HCT116 (cell line): ENCODE measurements at regions not wholly inside any gene's neighbourhood (a gene's known extent, or its start where the extent isn't known, plus 50 kb on each side); places are given as distances from the start of the nearest gene placed in this dataset.

Experiments used
- ATAC-seq: fragments of 200-7000 bp; cut with Tn5 transposase; 2 replicates; pipeline ENCODE4 v1.9.1; 2020; ENCODE audit warnings: mild to moderate bottlenecking, moderate library complexity
- BruUV-seq: library from RNA; stranded (reverse); fragments of 400-500 nt; replicated peaks from 2 replicates; lab custom pipeline; 2021; lab: Mats Ljungman, UMichigan
- CTCF ChIA-PET: fragments of 300-600 bp; sonication (Branson Sonifier 250); formaldehyde crosslinking; loops from one replicate; lab custom pipeline; 2021; ENCODE audit warnings: antibody characterized with exemption; lab: Charles Lee
- POLR2A ChIA-PET: fragments of 300-600, 350-600 bp; sonication (Branson Sonifier 250); formaldehyde crosslinking; loops from one replicate; lab custom pipeline; 2021; ENCODE audit warnings: antibody characterized with exemption; lab: Charles Lee
- RAD21 ChIA-PET, 2 experiments: fragments of 300-600 bp; sonication (Branson Sonifier 250); formaldehyde crosslinking; loops; one replicate each; lab custom pipeline; 2023; ENCODE audit warnings: low total read pairs in 2 of 2; ENCODE audit not compliant: uncharacterized antibody in 2 of 2, unreplicated experiment in 2 of 2, low non-redundant PET in 1 of 2; lab: Charles Lee
- DNase-seq: peaks from one replicate; pipeline ENCODE4 v3.0.0-alpha.2; 2010; ENCODE audit warnings: low read depth, low spot score
- H2AFZ ChIP-seq: fragments of 200-600 bp; shearing (Covaris generic), sonication (generic); 2 replicates; pipeline ENCODE4 v1.6.1; 2017; ENCODE audit warnings: low read depth, mixed run types, mixed read lengths, antibody characterized with exemption, low read length; ENCODE audit not compliant: poor library complexity, severe bottlenecking
- H3K27ac ChIP-seq: 2 replicates; pipeline ENCODE4 v1.5.1; 2012; ENCODE audit warnings: low read depth, low read length
- H3K27me3 ChIP-seq: fragments of 200-600 bp; sonication (generic); 2 replicates; pipeline ENCODE4 v1.6.1; 2016; ENCODE audit warnings: mixed run types, low read length, mixed read lengths; ENCODE audit not compliant: insufficient read depth
- H3K36me3 ChIP-seq, 2 experiments: fragments of 200-500 bp in 1 of 2; fragments of 200-600 bp in 1 of 2; sonication (Bioruptor generic) in 1 of 2; sonication (generic) in 1 of 2; 2 replicates each; pipeline versions ENCODE4 v1.5.1 to v1.6.1; 2014 to 2016; ENCODE audit warnings: low read length in 2 of 2, inconsistent platforms in 1 of 2, mixed read lengths in 1 of 2, mixed run types in 1 of 2; ENCODE audit not compliant: insufficient read depth in 2 of 2, control insufficient read depth in 1 of 2
- H3K4me1 ChIP-seq, 2 experiments: fragments of 200-600 bp in 1 of 2; sonication (generic) in 1 of 2; 2 replicates each; pipeline versions ENCODE4 v1.5.1 to v1.6.1; 2012 to 2017; ENCODE audit warnings: low read length in 2 of 2, inconsistent platforms in 1 of 2, mild to moderate bottlenecking in 1 of 2, mixed read lengths in 1 of 2, mixed run types in 1 of 2, moderate library complexity in 1 of 2; ENCODE audit not compliant: insufficient read depth in 2 of 2, control insufficient read depth in 1 of 2
- H3K4me2 ChIP-seq: fragments of 200-600 bp; sonication (generic); 2 replicates; pipeline ENCODE4 v1.6.1; 2017; ENCODE audit warnings: mixed run types, low read length, mixed read lengths
- H3K4me3 ChIP-seq, 2 experiments: fragments of 200-600 bp in 1 of 2; sonication (generic) in 1 of 2; replicated peaks in 1 of 2; 2 replicates each; pipeline ENCODE4 v1.5.1; 2011 to 2016; ENCODE audit warnings: low read length in 2 of 2, control low read depth in 1 of 2, low read depth in 1 of 2, mild to moderate bottlenecking in 1 of 2, mixed read lengths in 1 of 2, mixed run types in 1 of 2
- H3K79me2 ChIP-seq: fragments of 200-600 bp; sonication (generic); 2 replicates; pipeline ENCODE4 v1.6.1; 2017; ENCODE audit warnings: mild to moderate bottlenecking, mixed run types, low read length, moderate library complexity, mixed read lengths; ENCODE audit not compliant: insufficient read depth
- H3K9ac ChIP-seq: fragments of 200-600 bp; sonication (generic); 2 replicates; pipeline ENCODE4 v1.6.1; 2016; ENCODE audit warnings: low read length, mixed read lengths
- H3K9me2 ChIP-seq: fragments of 200-600 bp; sonication (generic), shearing (Covaris generic); 2 replicates; pipeline ENCODE4 v1.6.1; 2017; ENCODE audit warnings: mixed run types, mild to moderate bottlenecking, moderate library complexity; ENCODE audit not compliant: insufficient read depth
- H3K9me3 ChIP-seq, 2 experiments: fragments of 200-500 bp in 1 of 2; fragments of 200-600 bp in 1 of 2; sonication (Bioruptor generic) in 1 of 2; sonication (generic) in 1 of 2; 2 replicates each; pipeline ENCODE4 v1.6.1; 2014 to 2017; ENCODE audit warnings: low read length in 2 of 2, mixed read lengths in 2 of 2, inconsistent platforms in 1 of 2, low read depth in 1 of 2, mild to moderate bottlenecking in 1 of 2, mixed run types in 1 of 2, moderate library complexity in 1 of 2; ENCODE audit not compliant: control insufficient read depth in 1 of 2, insufficient read depth in 1 of 2
- H4K20me1 ChIP-seq: fragments of 200-600 bp; sonication (generic), shearing (Covaris generic); 2 replicates; pipeline ENCODE4 v1.6.1; 2017; ENCODE audit warnings: mixed run types, mild to moderate bottlenecking, moderate library complexity; ENCODE audit not compliant: insufficient read depth
- ATF3 ChIP-seq: IDR thresholded peaks from 2 replicates; pipeline ENCODE4 v1.6.1; 2012
- CEBPB ChIP-seq: IDR thresholded peaks from 2 replicates; pipeline ENCODE4 v1.6.1; 2012; ENCODE audit warnings: low read depth
- EGR1 ChIP-seq: IDR thresholded peaks from 2 replicates; pipeline ENCODE4 v1.6.1; 2012; ENCODE audit warnings: low read depth
- ELF1 ChIP-seq: IDR thresholded peaks from 2 replicates; pipeline ENCODE4 v1.6.1; 2012; ENCODE audit warnings: low read depth, borderline replicate concordance
- EZH2 ChIP-seq: fragments of 200-600 bp; sonication (generic); IDR thresholded peaks from 2 replicates; pipeline ENCODE4 v1.6.1; 2017; ENCODE audit warnings: antibody characterized with exemption, mixed run types
- JUND ChIP-seq: IDR thresholded peaks from 2 replicates; pipeline ENCODE4 v1.6.1; 2012
- MAX ChIP-seq: IDR thresholded peaks from 2 replicates; pipeline ENCODE4 v1.6.1; 2012
- POLR2A ChIP-seq: IDR thresholded peaks from 2 replicates; pipeline ENCODE4 v1.7.0; 2011; ENCODE audit warnings: borderline replicate concordance; ENCODE audit not compliant: insufficient read depth, insufficient read length; ENCODE audit errors: extremely low read depth
- POLR2AphosphoS5 ChIP-seq: IDR thresholded peaks from 2 replicates; pipeline ENCODE4 v1.6.1; 2011; ENCODE audit warnings: mild to moderate bottlenecking, low read depth, low read length, moderate library complexity
- RAD21 ChIP-seq: IDR thresholded peaks from 2 replicates; pipeline ENCODE4 v1.6.1; 2012; ENCODE audit warnings: low read depth, mild to moderate bottlenecking
- SIN3A ChIP-seq: IDR thresholded peaks from 2 replicates; pipeline ENCODE4 v1.6.1; 2012; ENCODE audit warnings: low read depth
- SP1 ChIP-seq: IDR thresholded peaks from 2 replicates; pipeline ENCODE4 v1.6.1; 2012; ENCODE audit warnings: low read depth
- SRF ChIP-seq: IDR thresholded peaks from 2 replicates; pipeline ENCODE4 v1.6.1; 2012; ENCODE audit warnings: low read depth
- YY1 ChIP-seq: IDR thresholded peaks from 2 replicates; pipeline ENCODE4 v1.6.1; 2011; ENCODE audit warnings: low read length, low read depth, moderate library complexity, mild to moderate bottlenecking; ENCODE audit not compliant: insufficient replicate concordance; ENCODE audit errors: extremely low read depth
- ZBTB33 ChIP-seq: IDR thresholded peaks from 2 replicates; pipeline ENCODE4 v1.6.1; 2011; ENCODE audit warnings: mild to moderate bottlenecking, low read length, moderate library complexity; ENCODE audit not compliant: insufficient replicate concordance; ENCODE audit errors: extremely low read depth
- ZFX ChIP-seq: fragments of 450-650 bp; IDR thresholded peaks from 2 replicates; pipeline ENCODE4 v1.6.1; 2017
- ZNF274 ChIP-seq: fragments of 200-500 bp; sonication (Bioruptor generic); IDR thresholded peaks from 2 replicates; pipeline ENCODE4 v1.6.1; 2014; ENCODE audit warnings: mild to moderate bottlenecking, low read depth, low read length, inconsistent platforms
- intact Hi-C: fragments of 100-400 bp; cut with micrococcal nuclease; formaldehyde crosslinking; loops from 2 replicates; pipeline ENCODE4 v1.10.0; 2022
- TF ChIP-seq, protein P1 (sequence below), 3 experiments: fragments of 200-600 bp in 1 of 3; sonication (generic) in 1 of 3; IDR thresholded peaks in 2 of 3; conservative IDR thresholded peaks in 1 of 3; 2 replicates each; pipeline ENCODE4 v1.5.1; 2012 to 2017; ENCODE audit warnings: low read depth in 2 of 3, low read length in 2 of 3, antibody characterized with exemption in 1 of 3, borderline replicate concordance in 1 of 3, control low read depth in 1 of 3, mild to moderate bottlenecking in 1 of 3, mixed read lengths in 1 of 3, mixed run types in 1 of 3, moderate library complexity in 1 of 3; ENCODE audit not compliant: insufficient read depth in 1 of 3
- TF ChIP-seq, protein P2 (sequence below): IDR thresholded peaks from 2 replicates; pipeline ENCODE4 v1.6.1; 2012; ENCODE audit warnings: low read depth

GRCh38 chr21:24055696-24056095, 1551.6 kb downstream of the MRPL39 start:
- Histone ChIP-seq H3K27me3 (no peaks in the 10 kb centered on the region), H4K20me1 (no peaks in the 10 kb centered on the region), H3K79me2 (no peaks in the 10 kb centered on the region), H3K4me1 (no peaks in the 10 kb centered on the region), H3K9ac (no peak overlapping the region), H2AFZ (no peak overlapping the region), H3K27ac (no peak overlapping the region), H3K4me2 (no peak overlapping the region), H3K9me2 (no peaks in the 10 kb centered on the region), H3K4me3 (no peak overlapping the region), H3K9me3 (peaks cover 11% of the 10 kb centered on the region in 2 experiments; a peak in 2 of 4 replicates), H3K36me3 (no peaks in the 10 kb centered on the region)
- DNase-seq (no peak), ATAC-seq (no peak)
- RAD21 ChIA-PET, result no interaction called here
- POLR2A ChIA-PET, result no interaction called here
- intact Hi-C loops, result no loop called here
- no TSS peak for BruUV-seq
- TF ChIP-seq ZNF274, result no peak
- no peak for TF ChIP-seq ELF1
- TF ChIP-seq ZFX, result no peak
- TF ChIP-seq POLR2A, result no peak
- TF ChIP-seq EGR1, result no peak
- no peak for TF ChIP-seq ATF3
- TF ChIP-seq CEBPB, result no peak
- TF ChIP-seq EZH2, result no peak
- TF ChIP-seq MAX, result no peak
- TF ChIP-seq YY1, result no peak
- TF ChIP-seq JUND, result no peak
- no peak for TF ChIP-seq POLR2AphosphoS5
- no peak for TF ChIP-seq ZBTB33
- no peak for TF ChIP-seq RAD21
- TF ChIP-seq SIN3A, result no peak
- TF ChIP-seq SP1, result no peak
- TF ChIP-seq, protein P1, sequence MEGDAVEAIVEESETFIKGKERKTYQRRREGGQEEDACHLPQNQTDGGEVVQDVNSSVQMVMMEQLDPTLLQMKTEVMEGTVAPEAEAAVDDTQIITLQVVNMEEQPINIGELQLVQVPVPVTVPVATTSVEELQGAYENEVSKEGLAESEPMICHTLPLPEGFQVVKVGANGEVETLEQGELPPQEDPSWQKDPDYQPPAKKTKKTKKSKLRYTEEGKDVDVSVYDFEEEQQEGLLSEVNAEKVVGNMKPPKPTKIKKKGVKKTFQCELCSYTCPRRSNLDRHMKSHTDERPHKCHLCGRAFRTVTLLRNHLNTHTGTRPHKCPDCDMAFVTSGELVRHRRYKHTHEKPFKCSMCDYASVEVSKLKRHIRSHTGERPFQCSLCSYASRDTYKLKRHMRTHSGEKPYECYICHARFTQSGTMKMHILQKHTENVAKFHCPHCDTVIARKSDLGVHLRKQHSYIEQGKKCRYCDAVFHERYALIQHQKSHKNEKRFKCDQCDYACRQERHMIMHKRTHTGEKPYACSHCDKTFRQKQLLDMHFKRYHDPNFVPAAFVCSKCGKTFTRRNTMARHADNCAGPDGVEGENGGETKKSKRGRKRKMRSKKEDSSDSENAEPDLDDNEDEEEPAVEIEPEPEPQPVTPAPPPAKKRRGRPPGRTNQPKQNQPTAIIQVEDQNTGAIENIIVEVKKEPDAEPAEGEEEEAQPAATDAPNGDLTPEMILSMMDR (IDR thresholded peaks at IDR 0.05 in 2 of 3, conservative IDR thresholded peaks at IDR 0.05 in 1 of 3; ENCODE audit: borderline replicate concordance in 1 of 3, insufficient read depth in 1 of 3, low read depth in 2 of 3, low read length in 2 of 3), result no peak
- no peak for TF ChIP-seq SRF
- TF ChIP-seq, protein P2, sequence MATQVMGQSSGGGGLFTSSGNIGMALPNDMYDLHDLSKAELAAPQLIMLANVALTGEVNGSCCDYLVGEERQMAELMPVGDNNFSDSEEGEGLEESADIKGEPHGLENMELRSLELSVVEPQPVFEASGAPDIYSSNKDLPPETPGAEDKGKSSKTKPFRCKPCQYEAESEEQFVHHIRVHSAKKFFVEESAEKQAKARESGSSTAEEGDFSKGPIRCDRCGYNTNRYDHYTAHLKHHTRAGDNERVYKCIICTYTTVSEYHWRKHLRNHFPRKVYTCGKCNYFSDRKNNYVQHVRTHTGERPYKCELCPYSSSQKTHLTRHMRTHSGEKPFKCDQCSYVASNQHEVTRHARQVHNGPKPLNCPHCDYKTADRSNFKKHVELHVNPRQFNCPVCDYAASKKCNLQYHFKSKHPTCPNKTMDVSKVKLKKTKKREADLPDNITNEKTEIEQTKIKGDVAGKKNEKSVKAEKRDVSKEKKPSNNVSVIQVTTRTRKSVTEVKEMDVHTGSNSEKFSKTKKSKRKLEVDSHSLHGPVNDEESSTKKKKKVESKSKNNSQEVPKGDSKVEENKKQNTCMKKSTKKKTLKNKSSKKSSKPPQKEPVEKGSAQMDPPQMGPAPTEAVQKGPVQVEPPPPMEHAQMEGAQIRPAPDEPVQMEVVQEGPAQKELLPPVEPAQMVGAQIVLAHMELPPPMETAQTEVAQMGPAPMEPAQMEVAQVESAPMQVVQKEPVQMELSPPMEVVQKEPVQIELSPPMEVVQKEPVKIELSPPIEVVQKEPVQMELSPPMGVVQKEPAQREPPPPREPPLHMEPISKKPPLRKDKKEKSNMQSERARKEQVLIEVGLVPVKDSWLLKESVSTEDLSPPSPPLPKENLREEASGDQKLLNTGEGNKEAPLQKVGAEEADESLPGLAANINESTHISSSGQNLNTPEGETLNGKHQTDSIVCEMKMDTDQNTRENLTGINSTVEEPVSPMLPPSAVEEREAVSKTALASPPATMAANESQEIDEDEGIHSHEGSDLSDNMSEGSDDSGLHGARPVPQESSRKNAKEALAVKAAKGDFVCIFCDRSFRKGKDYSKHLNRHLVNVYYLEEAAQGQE, result no peak
- CTCF ChIA-PET, result no interaction called here
